Ishikawa (cell line): ENCODE measurements at regions not wholly inside any gene's neighbourhood (a gene's known extent, or its start where the extent isn't known, plus 50 kb on each side); places are given as distances from the start of the nearest gene placed in this dataset.

Experiments used
- EP300 ChIP-seq: IDR thresholded peaks from 2 replicates; pipeline ENCODE4 v1.6.1; 2012; ENCODE audit warnings: borderline replicate concordance
- TF ChIP-seq, protein P1 (sequence below): IDR thresholded peaks from 2 replicates; pipeline ENCODE4 v1.6.1; 2012
- TF ChIP-seq, protein P2 (sequence below): IDR thresholded peaks from 2 replicates; pipeline ENCODE4 v1.6.1; 2012; ENCODE audit warnings: low read depth, mild to moderate bottlenecking

DNA sequence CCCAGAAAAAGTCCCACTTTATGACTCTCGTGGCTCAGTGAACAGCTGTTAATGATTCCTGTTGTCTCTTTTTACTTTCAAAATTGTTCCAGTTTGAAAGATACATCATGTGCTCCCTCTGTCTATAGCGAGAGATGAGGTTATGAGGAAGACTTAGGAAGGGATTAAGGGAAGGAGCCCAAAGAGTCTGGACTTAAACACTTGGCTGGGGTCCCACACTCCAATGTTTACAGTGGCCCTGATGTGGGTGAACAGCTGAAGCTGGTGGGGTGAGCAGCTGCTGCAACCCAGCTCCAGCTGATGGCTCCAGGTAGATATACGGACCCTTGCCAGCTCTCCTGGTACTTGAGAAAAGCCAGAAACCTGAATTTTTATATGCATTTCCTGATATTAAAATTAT is 84.5 kb upstream of the PLET1 start:
- TF ChIP-seq EP300, result no peak
- TF ChIP-seq, protein P1, sequence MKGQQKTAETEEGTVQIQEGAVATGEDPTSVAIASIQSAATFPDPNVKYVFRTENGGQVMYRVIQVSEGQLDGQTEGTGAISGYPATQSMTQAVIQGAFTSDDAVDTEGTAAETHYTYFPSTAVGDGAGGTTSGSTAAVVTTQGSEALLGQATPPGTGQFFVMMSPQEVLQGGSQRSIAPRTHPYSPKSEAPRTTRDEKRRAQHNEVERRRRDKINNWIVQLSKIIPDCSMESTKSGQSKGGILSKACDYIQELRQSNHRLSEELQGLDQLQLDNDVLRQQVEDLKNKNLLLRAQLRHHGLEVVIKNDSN, result no peak
- TF ChIP-seq, protein P2, sequence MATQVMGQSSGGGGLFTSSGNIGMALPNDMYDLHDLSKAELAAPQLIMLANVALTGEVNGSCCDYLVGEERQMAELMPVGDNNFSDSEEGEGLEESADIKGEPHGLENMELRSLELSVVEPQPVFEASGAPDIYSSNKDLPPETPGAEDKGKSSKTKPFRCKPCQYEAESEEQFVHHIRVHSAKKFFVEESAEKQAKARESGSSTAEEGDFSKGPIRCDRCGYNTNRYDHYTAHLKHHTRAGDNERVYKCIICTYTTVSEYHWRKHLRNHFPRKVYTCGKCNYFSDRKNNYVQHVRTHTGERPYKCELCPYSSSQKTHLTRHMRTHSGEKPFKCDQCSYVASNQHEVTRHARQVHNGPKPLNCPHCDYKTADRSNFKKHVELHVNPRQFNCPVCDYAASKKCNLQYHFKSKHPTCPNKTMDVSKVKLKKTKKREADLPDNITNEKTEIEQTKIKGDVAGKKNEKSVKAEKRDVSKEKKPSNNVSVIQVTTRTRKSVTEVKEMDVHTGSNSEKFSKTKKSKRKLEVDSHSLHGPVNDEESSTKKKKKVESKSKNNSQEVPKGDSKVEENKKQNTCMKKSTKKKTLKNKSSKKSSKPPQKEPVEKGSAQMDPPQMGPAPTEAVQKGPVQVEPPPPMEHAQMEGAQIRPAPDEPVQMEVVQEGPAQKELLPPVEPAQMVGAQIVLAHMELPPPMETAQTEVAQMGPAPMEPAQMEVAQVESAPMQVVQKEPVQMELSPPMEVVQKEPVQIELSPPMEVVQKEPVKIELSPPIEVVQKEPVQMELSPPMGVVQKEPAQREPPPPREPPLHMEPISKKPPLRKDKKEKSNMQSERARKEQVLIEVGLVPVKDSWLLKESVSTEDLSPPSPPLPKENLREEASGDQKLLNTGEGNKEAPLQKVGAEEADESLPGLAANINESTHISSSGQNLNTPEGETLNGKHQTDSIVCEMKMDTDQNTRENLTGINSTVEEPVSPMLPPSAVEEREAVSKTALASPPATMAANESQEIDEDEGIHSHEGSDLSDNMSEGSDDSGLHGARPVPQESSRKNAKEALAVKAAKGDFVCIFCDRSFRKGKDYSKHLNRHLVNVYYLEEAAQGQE, result no peak
